Amniotic stem cell (primary cell): ENCODE measurements at regions not wholly inside any gene's neighbourhood (a gene's known extent, or its start where the extent isn't known, plus 50 kb on each side); places are given as distances from the start of the nearest gene placed in this dataset.

Experiments
- DNase-seq: peaks from one replicate; lab custom pipeline; 2025; lab: John Stamatoyannopoulos, UW

- DNase-seq: peak; percentile 80
Measured at GRCh38 chr3:72591522-72592421, 256.5 kb downstream of the SHQ1 start.

- no peak for DNase-seq
Measured at GRCh38 chr3:72590732-72591221, 257.5 kb downstream of the SHQ1 start.

- DNase-seq: no peak
Measured at GRCh38 chr3:72587282-72587681, 261.0 kb downstream of the SHQ1 start.

DNA sequence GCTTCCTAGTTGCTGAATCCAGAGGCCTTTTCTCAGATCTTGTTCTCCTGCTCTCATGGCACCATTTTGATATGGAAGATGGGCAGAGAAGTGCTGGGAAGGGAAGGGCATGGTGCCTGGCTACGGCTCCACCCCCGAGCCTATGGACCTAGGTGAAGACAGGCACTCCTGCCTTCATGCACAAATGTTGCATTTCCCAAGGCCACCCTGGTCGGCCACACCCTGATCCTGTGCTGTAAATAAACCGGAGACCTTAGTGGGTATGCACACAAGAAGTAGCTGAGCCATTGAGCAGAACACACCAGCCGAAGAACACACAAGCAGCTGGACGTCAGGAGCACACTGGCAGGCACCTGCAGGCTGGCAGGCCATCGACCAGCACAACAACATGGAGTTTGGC lies 261.6 kb downstream of the SHQ1 start:
- no peak for DNase-seq

DNA sequence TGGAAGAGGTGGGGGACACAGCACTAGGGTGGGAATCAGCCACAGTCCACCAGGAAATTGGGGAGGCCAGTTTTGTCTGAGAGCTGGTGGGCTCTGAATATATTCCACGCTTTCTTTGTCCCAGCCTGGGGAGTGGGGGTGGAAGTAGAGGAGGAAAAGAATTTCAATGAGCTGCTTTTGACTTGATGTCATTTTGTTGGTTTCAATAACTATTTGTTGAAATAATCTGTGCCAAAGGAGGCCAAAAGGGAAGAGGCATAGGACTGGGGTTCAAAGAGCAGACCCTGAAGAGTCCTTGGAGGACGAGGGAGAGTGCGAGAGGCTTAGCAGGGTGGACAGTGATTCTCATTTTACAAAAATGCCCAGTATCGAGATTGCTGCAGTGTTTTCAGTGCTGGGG lies 262.3 kb downstream of the SHQ1 start:
- DNase-seq: no peak

DNA sequence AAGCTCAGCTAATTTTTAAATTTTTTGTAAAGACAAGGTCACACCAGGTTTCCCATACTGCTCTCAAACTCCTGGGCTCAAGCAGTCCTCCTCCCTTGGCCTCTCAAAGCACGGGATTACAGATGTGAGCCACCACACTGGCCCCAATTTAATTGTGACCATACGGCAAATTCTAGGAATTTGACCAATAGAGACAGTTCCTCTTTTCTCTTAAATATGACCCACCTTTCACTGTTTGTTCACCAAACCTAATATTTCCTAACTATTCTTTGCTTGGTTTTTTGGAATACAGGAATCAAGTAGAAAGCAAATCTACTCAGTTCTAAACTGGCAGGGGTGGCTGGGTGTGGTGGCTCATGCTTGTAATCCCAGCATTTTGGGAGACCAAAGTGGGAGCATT lies 264.0 kb downstream of the SHQ1 start:
- no peak for DNase-seq

DNA sequence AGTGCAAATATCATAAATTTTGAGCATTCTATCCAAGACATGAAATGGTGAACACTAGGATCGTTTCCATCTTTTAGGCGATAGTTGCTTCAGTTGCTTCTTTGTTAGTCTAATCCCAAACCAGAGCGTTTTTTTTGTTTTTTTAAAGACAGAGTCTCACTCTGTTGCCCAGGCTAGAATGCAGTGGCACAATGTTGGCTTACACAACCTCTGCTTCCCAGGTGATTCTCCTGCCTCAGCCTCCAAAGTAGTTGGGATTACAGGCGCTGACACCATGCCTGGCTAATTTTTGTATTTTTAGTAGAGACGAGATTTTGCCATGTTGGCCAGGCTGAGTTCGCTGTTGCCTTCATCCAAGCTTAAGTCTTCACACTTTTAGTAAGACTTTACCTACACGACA lies 265.3 kb downstream of the SHQ1 start:
- no peak for DNase-seq

GRCh38 chr3:72582211-72582878 lies 265.9 kb downstream of the SHQ1 start:
- no peak for DNase-seq

DNA sequence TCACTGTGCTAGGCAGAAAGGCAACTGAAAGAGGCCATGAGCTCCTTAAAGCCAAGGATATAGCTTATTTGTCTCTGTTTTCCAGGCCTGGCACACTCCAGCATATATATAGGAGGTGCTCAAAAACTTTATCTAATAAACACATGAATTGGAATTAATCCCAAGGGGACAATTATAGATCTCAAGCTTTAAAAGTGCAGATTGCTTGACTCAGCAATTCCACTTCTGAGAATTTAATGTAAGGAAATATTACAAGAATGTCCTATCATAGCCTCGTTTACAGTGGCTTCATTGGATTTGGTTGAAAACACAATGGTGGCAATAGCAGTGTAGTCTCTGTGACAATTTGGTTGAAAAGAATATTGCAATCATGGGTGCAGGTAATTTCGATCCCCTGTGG lies 267.3 kb downstream of the SHQ1 start:
- no peak for DNase-seq

- no peak for DNase-seq
Measured at GRCh38 chr3:72580246-72580756, 267.9 kb downstream of the SHQ1 start.

DNA sequence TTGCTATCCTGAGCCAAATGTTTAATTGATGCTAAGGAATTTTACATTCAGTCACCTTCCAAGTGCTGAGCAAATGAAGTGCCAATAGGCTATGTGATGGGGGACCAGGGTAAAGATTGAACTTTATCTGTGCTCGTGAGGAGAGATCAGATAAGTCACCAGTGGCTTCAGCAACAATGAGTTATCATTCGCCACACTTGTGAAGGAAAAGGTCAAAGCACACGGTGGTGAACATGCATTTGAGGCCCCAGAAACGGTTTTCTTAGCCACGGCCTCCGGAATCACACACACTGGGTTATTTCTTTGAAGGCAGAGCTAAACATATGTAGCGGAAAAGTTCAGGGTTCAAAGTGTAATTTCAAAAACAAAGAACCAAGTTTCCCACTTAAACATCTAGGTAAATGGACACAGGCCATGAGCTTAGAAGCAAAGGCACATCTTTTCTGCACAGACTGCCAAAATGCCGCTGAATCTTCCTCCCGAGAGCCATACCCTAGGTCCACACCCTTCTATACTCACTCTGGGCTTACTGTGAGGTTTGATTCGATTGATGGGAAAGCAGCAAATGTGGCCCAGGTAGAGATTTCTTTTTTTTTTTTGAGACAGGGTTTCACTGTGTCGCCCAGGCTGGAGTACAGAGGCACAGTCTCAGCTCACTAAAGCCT lies 268.5 kb downstream of the SHQ1 start:
- no peak for DNase-seq

GRCh38 chr3:72579191-72579580 lies 269.1 kb downstream of the SHQ1 start:
- no peak for DNase-seq

DNA sequence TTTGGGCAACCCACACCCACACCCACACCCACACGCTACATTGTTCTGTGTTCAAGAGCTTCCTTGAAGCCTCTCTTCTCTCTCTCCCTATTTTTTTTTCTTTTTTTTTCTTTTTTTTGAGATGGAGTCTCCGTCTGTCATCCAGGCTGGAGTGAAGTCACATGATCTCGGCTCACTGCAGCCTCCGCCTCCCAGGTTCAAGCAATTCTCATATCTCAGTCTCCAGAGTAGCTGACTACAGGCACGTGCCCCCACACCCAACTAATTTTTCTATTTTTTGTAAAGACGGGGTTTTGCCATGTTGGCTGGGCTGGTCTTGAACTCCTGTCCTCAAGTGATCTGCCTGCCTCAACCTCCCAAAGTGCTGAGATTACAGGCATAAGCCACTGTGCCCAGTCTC lies 271.1 kb downstream of the SHQ1 start:
- DNase-seq: no peak

GRCh38 chr3:72576563-72576962 lies 271.7 kb downstream of the SHQ1 start:
- DNase-seq: no peak

- no peak for DNase-seq
Measured at GRCh38 chr3:72574144-72574543, 274.1 kb downstream of the SHQ1 start.

GRCh38 chr3:72573051-72573450 lies 275.2 kb downstream of the SHQ1 start:
- no peak for DNase-seq

DNA sequence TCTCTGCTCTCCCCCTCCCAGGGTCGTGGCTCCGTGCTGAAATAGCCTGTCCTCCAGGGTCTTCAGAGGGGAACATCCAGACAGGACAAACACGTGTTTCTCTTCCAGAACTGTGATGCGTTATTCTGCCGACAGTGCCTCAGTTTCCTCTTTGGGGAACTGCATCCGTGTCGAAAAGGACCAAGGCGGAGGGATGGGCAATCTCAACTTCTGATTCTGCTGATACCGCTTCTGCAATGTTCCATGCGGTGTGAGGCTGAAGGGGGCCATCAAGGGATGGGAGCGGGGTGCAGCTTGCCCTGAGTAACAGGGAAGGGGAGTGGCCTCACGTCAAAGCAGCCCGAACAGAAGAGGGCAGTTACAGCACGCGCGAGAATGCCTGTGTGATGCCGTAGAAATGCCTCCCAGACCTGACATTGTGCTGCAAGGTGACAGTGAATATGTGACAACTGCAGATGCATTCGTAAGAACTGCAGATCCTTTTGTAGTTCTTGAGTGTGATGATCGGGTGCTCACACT lies 275.7 kb downstream of the SHQ1 start:
- no peak for DNase-seq

DNA sequence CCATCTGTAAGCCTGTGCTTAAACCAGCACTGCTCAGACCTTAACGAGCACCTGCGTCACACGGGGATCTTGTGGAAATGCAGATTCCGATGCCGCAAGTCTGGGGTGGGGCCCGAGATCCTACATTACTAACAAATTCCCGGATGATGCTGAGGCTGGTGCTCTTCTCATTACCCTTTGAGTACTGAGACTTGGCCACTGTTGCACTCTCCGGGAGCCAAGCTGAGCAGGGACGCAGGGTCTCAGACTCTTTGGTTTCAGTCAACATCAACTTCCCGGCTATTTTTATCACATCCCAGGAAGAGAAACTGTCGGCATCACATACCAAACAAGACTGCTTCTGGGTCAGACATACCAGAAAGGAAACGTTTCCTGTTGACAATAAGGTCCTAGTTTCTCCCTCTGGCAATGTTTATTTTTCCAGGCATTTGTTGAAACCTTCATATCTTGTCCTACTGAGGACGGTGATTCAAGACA lies 276.6 kb downstream of the SHQ1 start:
- no peak for DNase-seq

GRCh38 chr3:72571052-72571451 lies 277.2 kb downstream of the SHQ1 start:
- DNase-seq: no peak

DNA sequence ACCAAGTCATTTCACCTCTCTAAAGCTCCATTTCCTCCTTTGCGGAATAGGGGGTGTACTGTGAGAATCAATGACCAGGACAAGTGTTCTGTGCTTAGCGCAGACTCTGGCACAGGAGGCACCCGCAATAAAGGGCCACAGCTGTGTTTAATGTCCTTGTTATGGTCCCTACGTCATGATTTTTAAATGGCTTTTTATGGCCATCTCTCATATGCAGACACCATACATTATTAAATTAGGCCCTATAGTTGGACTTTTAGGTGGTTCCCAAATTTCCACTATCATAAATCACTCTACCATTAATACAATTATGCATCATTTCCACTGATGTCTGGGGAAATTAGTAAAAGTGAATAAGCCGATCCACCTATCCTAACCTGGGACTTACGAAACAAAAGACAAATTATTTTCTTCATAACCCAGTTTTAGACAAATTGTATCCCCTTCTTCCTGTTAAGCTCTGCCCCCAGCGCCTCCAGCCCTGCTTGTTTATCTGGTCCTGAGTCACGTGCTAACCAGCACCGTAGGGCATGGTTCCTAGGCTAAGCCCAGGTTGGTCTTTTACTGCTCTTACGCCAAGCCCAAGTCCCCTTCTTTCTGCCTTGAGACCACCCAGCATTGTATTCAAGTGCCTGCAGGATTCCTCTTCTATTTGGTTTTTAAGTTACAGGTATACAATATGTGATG lies 278.3 kb downstream of the SHQ1 start:
- DNase-seq: no peak

DNA sequence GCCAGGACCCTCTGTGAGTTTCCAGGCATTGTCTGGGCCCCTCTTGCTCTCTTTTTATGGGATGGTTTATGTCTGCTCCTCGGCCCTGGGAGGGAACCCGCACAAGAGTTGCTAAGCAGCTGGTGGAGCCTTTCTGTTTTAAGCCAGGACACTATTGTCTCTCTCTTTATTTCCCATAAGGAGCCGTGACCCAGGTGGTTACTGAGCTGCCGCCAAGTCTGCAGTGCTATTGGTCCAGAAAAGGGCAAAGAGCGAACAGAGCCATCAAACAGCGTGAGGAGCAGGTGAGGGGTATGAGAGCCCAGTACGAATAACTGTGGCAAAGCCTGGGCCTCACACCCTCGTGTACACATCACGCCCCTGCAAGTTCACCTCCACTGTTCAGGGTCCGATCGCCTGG lies 280.2 kb downstream of the SHQ1 start:
- DNase-seq: no peak

DNA sequence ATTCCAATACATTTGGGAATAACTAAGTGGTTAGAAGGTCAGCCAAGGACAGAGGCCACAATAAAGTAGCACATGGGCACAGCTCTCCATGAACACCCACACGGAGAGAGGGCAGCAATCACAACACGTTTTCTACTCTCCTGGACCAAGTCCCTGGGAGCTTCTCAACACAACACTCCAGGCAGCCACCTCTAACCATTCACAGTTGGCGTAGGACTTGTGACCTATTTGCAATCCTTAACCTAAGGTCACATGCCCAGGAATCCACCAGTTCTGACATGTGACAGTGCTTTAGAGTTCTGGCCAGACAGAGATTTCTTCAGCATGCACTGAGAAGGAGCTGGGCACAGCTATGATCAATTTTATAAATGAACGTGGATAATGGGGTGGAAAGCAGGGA lies 280.8 kb downstream of the SHQ1 start:
- no peak for DNase-seq
